GM19395 (cell line): ENCODE measurements at regions not wholly inside any gene's neighbourhood (a gene's known extent, or its start where the extent isn't known, plus 50 kb on each side); places are given as distances from the start of the nearest gene placed in this dataset.
"Not testable (repeated sequence)": the region's sequence is repeated elsewhere in the genome, so short reads cannot be mapped to it uniquely, and the experiment has no call there.

Experiments
- ATAC-seq: cut with Tn5 transposase; IDR thresholded peaks from one replicate; pipeline ENCODE4 v1.9.1; 2021; ENCODE audit warnings: mild to moderate bottlenecking, moderate library complexity; ENCODE audit not compliant: unreplicated experiment

GRCh38 chr2:193222454-193222853 is 1027.7 kb upstream of the TMEFF2 start:
- ATAC-seq: no peak

- no peak for ATAC-seq
Observed at GRCh38 chr2:193219413-193219812, 1024.7 kb upstream of the TMEFF2 start.

- ATAC-seq: no peak
Observed at GRCh38 chr2:193201583-193201982, 1006.9 kb upstream of the TMEFF2 start.

GRCh38 chr2:193199322-193199721 is 1004.6 kb upstream of the TMEFF2 start:
- no peak for ATAC-seq

- peak; percentile 80 for ATAC-seq
Observed at GRCh38 chr2:193187816-193188215, 993.1 kb upstream of the TMEFF2 start.

- not testable (repeated sequence) for ATAC-seq
Observed at GRCh38 chr2:193170981-193171380, 976.2 kb upstream of the TMEFF2 start.

- no peak for ATAC-seq
Observed at GRCh38 chr2:193156480-193156879, 961.7 kb upstream of the TMEFF2 start.

- no peak for ATAC-seq
Observed at GRCh38 chr2:193154076-193154475, 959.3 kb upstream of the TMEFF2 start.

GRCh38 chr2:193153576-193153975 is 958.8 kb upstream of the TMEFF2 start:
- ATAC-seq: no peak

- not testable (repeated sequence) for ATAC-seq
Observed at GRCh38 chr2:193142467-193142866, 947.7 kb upstream of the TMEFF2 start.

- no peak for ATAC-seq
Observed at GRCh38 chr2:193141998-193142397, 947.3 kb upstream of the TMEFF2 start.

GRCh38 chr2:193140895-193141294 is 946.2 kb upstream of the TMEFF2 start:
- ATAC-seq: not testable (repeated sequence)

GRCh38 chr2:193124815-193125214 is 930.1 kb upstream of the TMEFF2 start:
- no peak for ATAC-seq

- no peak for ATAC-seq
Observed at GRCh38 chr2:193114827-193115226, 920.1 kb upstream of the TMEFF2 start.

GRCh38 chr2:193112986-193113385 is 918.3 kb upstream of the TMEFF2 start:
- ATAC-seq: no peak

- ATAC-seq: no peak
Observed at GRCh38 chr2:193103064-193103463, 908.3 kb upstream of the TMEFF2 start.

GRCh38 chr2:193101591-193101990 is 906.9 kb upstream of the TMEFF2 start:
- no peak for ATAC-seq

GRCh38 chr2:193088026-193088425 is 893.3 kb upstream of the TMEFF2 start:
- no peak for ATAC-seq

- no peak for ATAC-seq
Observed at GRCh38 chr2:193076995-193077394, 882.3 kb upstream of the TMEFF2 start.

- ATAC-seq: no peak
Observed at GRCh38 chr2:193074933-193075332, 880.2 kb upstream of the TMEFF2 start.

- ATAC-seq: no peak
Observed at GRCh38 chr2:193072647-193073046, 877.9 kb upstream of the TMEFF2 start.

GRCh38 chr2:193025556-193025955 is 830.8 kb upstream of the TMEFF2 start:
- ATAC-seq: not testable (repeated sequence)

- no peak for ATAC-seq
Observed at GRCh38 chr2:193024791-193025190, 830.1 kb upstream of the TMEFF2 start.

GRCh38 chr2:193011870-193012269 is 817.1 kb upstream of the TMEFF2 start:
- ATAC-seq: no peak
